ENCODE measurements at regions not wholly inside any gene's neighbourhood (a gene's known extent, or its start where the extent isn't known, plus 50 kb on each side); places are given as distances from the start of the nearest gene placed in this dataset.

DNA sequence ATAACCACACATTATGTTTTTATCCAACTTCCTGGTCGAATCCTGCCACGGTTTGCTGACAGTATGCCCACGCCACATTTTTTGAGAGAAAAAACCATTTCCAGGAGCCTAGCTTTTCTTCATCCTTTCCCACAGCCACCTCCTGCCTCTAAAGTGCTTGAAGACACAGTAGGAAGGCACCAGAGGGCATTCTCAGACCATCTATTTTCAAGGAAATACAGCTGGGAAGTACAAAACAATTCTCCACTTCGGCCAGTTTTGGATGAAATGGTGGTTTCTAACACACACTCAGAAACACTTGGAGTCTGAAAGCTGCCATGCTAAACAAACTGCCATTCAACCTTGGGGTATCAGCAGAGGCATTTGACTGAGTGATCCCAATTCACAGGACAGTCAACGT is 86.3 kb upstream of the RPS23 start:
- TF ChIP-seq EP300 (IDR thresholded peaks at IDR 0.05; ENCODE audit: low read depth) (no peak), POLR2A (IDR thresholded peaks at IDR 0.05) (no peak)
- TF ChIP-seq, protein P1, sequence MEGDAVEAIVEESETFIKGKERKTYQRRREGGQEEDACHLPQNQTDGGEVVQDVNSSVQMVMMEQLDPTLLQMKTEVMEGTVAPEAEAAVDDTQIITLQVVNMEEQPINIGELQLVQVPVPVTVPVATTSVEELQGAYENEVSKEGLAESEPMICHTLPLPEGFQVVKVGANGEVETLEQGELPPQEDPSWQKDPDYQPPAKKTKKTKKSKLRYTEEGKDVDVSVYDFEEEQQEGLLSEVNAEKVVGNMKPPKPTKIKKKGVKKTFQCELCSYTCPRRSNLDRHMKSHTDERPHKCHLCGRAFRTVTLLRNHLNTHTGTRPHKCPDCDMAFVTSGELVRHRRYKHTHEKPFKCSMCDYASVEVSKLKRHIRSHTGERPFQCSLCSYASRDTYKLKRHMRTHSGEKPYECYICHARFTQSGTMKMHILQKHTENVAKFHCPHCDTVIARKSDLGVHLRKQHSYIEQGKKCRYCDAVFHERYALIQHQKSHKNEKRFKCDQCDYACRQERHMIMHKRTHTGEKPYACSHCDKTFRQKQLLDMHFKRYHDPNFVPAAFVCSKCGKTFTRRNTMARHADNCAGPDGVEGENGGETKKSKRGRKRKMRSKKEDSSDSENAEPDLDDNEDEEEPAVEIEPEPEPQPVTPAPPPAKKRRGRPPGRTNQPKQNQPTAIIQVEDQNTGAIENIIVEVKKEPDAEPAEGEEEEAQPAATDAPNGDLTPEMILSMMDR (IDR thresholded peaks at IDR 0.05): peak in 4 of 5 experiments; percentile 18 to 41 (median 24)

Data from transverse colon (tissue), 3 donors.